ENCODE measurements at regions not wholly inside any gene's neighbourhood (a gene's known extent, or its start where the extent isn't known, plus 50 kb on each side); places are given as distances from the start of the nearest gene placed in this dataset.
A peak's percentile ranks its signal among the peaks of the same experiment; 100 is the strongest.

- no peak for TF ChIP-seq CTCF (conservative IDR thresholded peaks at IDR 0.05; ENCODE audit: low read depth, low read length)
- DNase-seq (ENCODE audit: low read depth): no peak
- no peak overlapping the region for H3K4me3 ChIP-seq (ENCODE audit: low read length)
Observed at GRCh38 chr1:190864013-190864641, 386.5 kb upstream of the BRINP3 start.

- no peak overlapping the region for H3K4me3 ChIP-seq (ENCODE audit: low read length)
- no peak for DNase-seq (ENCODE audit: low read depth)
- TF ChIP-seq CTCF (conservative IDR thresholded peaks at IDR 0.05; ENCODE audit: low read depth, low read length): no peak
Observed at GRCh38 chr1:190880352-190880751, 402.7 kb upstream of the BRINP3 start.

- H3K4me3 ChIP-seq (ENCODE audit: low read length): no peak overlapping the region
- no peak for DNase-seq (ENCODE audit: low read depth)
- TF ChIP-seq CTCF (conservative IDR thresholded peaks at IDR 0.05; ENCODE audit: low read depth, low read length): no peak
Observed at GRCh38 chr1:190881064-190881463, 403.4 kb upstream of the BRINP3 start.

DNA sequence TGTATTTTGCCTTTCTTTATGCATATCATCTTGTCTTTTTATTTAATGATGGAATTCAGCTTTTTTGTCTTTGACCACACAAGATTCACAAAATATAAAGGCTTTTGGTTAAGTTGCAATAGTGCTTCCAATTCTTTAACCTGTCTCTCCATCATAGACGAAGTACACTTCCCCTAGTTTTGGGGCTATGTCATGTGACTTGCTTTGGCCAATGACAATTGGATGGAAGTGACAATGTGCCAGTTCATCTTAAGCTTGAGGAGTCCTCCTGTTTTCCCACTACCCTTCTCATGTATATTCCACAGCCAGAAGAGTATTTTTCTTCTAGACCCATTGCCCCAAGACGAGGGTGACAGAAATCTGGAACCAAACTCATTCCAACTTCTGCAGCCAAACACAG lies 419.6 kb upstream of the BRINP3 start:
- no peak for TF ChIP-seq CTCF (conservative IDR thresholded peaks at IDR 0.05; ENCODE audit: low read depth, low read length)
- no peak overlapping the region for H3K4me3 ChIP-seq (ENCODE audit: low read length)
- no peak for DNase-seq (ENCODE audit: low read depth)

DNA sequence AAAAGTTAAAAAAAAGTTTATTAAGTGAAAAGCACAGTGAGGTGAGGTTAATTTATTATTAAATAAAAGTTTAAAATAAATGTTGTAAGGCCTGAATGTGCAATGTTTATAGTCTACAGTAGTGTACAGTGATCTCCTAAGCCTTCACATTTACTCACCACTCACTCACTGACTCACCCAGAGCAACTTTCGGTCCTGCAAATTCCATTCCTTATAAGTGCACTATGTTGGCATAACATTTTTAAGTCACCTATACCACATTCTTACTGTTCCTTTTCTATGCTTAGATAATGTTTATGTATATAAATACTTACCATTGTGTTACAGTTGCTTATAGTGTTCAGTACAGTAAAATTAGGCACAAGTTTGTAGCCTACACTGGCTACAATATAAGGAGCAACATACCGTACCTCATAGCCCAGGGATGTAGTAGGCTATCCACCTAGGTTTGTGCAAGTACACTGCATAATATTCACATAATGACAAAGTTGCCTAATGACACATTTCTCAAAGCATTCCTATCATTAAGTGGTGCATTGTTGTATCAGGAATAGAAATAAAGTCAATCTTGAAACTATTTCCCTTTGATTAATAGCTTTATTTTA lies 426.5 kb upstream of the BRINP3 start:
- TF ChIP-seq CTCF (conservative IDR thresholded peaks at IDR 0.05; ENCODE audit: low read depth, low read length): no peak
- no peak overlapping the region for H3K4me3 ChIP-seq (ENCODE audit: low read length)
- peak; percentile 39 for DNase-seq (ENCODE audit: low read depth)

- no peak overlapping the region for H3K4me3 ChIP-seq (ENCODE audit: low read length)
- no peak for DNase-seq (ENCODE audit: low read depth)
- TF ChIP-seq CTCF (conservative IDR thresholded peaks at IDR 0.05; ENCODE audit: low read depth, low read length): no peak
Observed at GRCh38 chr1:190906206-190906725, 428.6 kb upstream of the BRINP3 start.

DNA sequence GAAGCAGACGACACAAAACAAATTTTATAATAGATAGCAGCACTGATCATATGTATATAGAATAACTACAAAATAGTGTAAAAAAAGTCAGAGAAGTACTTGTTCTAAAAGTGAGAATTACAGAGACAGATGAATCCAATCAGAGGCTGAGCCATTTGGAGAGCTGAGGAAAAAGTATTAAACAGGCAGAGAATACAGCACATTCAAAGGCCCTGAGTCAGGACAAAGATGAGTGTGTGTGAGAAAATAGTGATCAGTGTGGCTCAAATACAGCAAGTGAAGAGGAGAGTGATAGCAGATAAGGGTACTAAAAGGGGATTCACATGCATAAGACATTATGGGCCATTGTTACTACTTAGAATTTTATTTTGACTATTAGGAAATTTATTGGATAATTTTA lies 430.6 kb upstream of the BRINP3 start:
- DNase-seq (ENCODE audit: low read depth): no peak
- H3K4me3 ChIP-seq (ENCODE audit: low read length): no peak overlapping the region
- no peak for TF ChIP-seq CTCF (conservative IDR thresholded peaks at IDR 0.05; ENCODE audit: low read depth, low read length)
